OCI-LY3 (cell line): ENCODE measurements at regions not wholly inside any gene's neighbourhood (a gene's known extent, or its start where the extent isn't known, plus 50 kb on each side); places are given as distances from the start of the nearest gene placed in this dataset.

ENCODE experiments used
- H2AFZ ChIP-seq: fragments of 200-600, 300-600 bp; shearing (Covaris generic); 2 replicates; pipeline ENCODE4 v1.6.0; 2014; ENCODE audit warnings: antibody characterized with exemption, low read depth, low read length
- H3K27ac ChIP-seq: fragments of 200-600, 300-600 bp; sonication (generic); 2 replicates; pipeline ENCODE4 v1.5.1; 2014; ENCODE audit warnings: mild to moderate bottlenecking, low read length, moderate library complexity, mixed read lengths
- H3K27me3 ChIP-seq: fragments of 200-600, 300-600 bp; sonication (generic); 2 replicates; pipeline ENCODE4 v1.6.1; 2014; ENCODE audit warnings: low read depth, low read length, mixed read lengths
- H3K36me3 ChIP-seq: fragments of 200-600, 300-600 bp; sonication (generic); replicated peaks from 2 replicates; pipeline ENCODE3; 2014; ENCODE audit warnings: low read depth, low read length, mixed read lengths
- H3K4me1 ChIP-seq: fragments of 300-600, 200-600 bp; sonication (generic); 2 replicates; pipeline ENCODE4 v1.6.1; 2014; ENCODE audit warnings: low read length, mixed read lengths
- H3K4me2 ChIP-seq: fragments of 200-600, 300-600 bp; sonication (generic); 2 replicates; pipeline ENCODE4 v1.6.1; 2014; ENCODE audit warnings: low read length, mixed read lengths
- H3K4me3 ChIP-seq: fragments of 300-600, 200-600 bp; sonication (generic); 2 replicates; pipeline ENCODE4 v1.5.1; 2014; ENCODE audit warnings: antibody characterized with exemption, mild to moderate bottlenecking, low read length, moderate library complexity
- H3K79me2 ChIP-seq: fragments of 300-600, 200-600 bp; shearing (Covaris generic); 2 replicates; pipeline ENCODE4 v1.6.1; 2014; ENCODE audit warnings: mild to moderate bottlenecking, low read length, mixed read lengths
- H3K9ac ChIP-seq: fragments of 300-600, 200-600 bp; shearing (Covaris generic); 2 replicates; pipeline ENCODE4 v1.6.0; 2014; ENCODE audit warnings: mild to moderate bottlenecking, low read length, moderate library complexity
- H3K9me3 ChIP-seq: fragments of 200-600, 300-600 bp; shearing (Covaris generic); 2 replicates; pipeline ENCODE4 v1.6.1; 2014; ENCODE audit warnings: low read length, mixed read lengths; ENCODE audit not compliant: insufficient read depth
- H4K20me1 ChIP-seq: fragments of 200-600, 300-600 bp; sonication (generic); 2 replicates; pipeline ENCODE4 v1.6.1; 2016; ENCODE audit warnings: low read length, mixed read lengths; ENCODE audit not compliant: insufficient read depth
- CTCF ChIP-seq: fragments of 200-600, 300-600 bp; sonication (generic); IDR thresholded peaks from 2 replicates; pipeline ENCODE4 v1.5.1; 2014; ENCODE audit warnings: antibody characterized with exemption, low read length, low read depth
- EZH2phosphoT487 ChIP-seq: fragments of 200-600 bp; shearing (Covaris generic); IDR thresholded peaks from 2 replicates; pipeline ENCODE4 v1.6.1; 2018; ENCODE audit warnings: antibody characterized with exemption, mixed run types, low read depth

- TF ChIP-seq EZH2phosphoT487: no peak
- no peak for TF ChIP-seq CTCF
- Histone ChIP-seq H3K9ac (no peak overlapping the region), H3K79me2 (no peaks in the 10 kb centered on the region), H2AFZ (no peak overlapping the region), H3K9me3 (no peaks in the 10 kb centered on the region), H4K20me1 (no peaks in the 10 kb centered on the region), H3K4me3 (no peak overlapping the region), H3K36me3 (no peaks in the 10 kb centered on the region), H3K4me1 (no peaks in the 10 kb centered on the region), H3K27me3 (0 out of 2 replicates have a peak, but pooled peaks cover 3% of the 10 kb centered on the region), H3K27ac (no peak overlapping the region), H3K4me2 (no peak overlapping the region)
These were observed 74.5 kb downstream of the ETAA1 start for GRCh38 chr2:67471681-67472080.

GRCh38 chr2:67476809-67477790, 80.0 kb downstream of the ETAA1 start:
- H4K20me1 ChIP-seq: no peaks in the 10 kb centered on the region
- H3K27me3 ChIP-seq: 0 out of 2 replicates have a peak, but pooled peaks cover 3% of the 10 kb centered on the region
- H3K9me3 ChIP-seq: no peaks in the 10 kb centered on the region
- TF ChIP-seq CTCF: peak; percentile 62
- TF ChIP-seq EZH2phosphoT487: no peak
- no peaks in the 10 kb centered on the region for H3K36me3 ChIP-seq
- H3K9ac ChIP-seq: no peak overlapping the region
- no peak overlapping the region for H3K27ac ChIP-seq
- H3K79me2 ChIP-seq: no peaks in the 10 kb centered on the region
- no peak overlapping the region for H3K4me2 ChIP-seq
- no peak overlapping the region for H2AFZ ChIP-seq
- H3K4me3 ChIP-seq: no peak overlapping the region
- H3K4me1 ChIP-seq: no peaks in the 10 kb centered on the region

- Histone ChIP-seq H3K4me2 (no peak overlapping the region), H3K27me3 (0 out of 2 replicates have a peak, but pooled peaks cover 3% of the 10 kb centered on the region), H3K9ac (no peak overlapping the region), H3K79me2 (no peaks in the 10 kb centered on the region), H3K27ac (no peak overlapping the region), H4K20me1 (no peaks in the 10 kb centered on the region), H2AFZ (no peak overlapping the region), H3K9me3 (no peaks in the 10 kb centered on the region), H3K4me3 (no peak overlapping the region), H3K4me1 (no peaks in the 10 kb centered on the region), H3K36me3 (no peaks in the 10 kb centered on the region)
- no peak for TF ChIP-seq EZH2phosphoT487
- TF ChIP-seq CTCF: no peak
These were observed 82.1 kb downstream of the ETAA1 start for GRCh38 chr2:67479261-67479660.

- no peak overlapping the region for H3K9ac ChIP-seq
- H3K27me3 ChIP-seq: no peaks in the 10 kb centered on the region
- no peaks in the 10 kb centered on the region for H3K36me3 ChIP-seq
- H3K9me3 ChIP-seq: no peaks in the 10 kb centered on the region
- no peak overlapping the region for H3K4me3 ChIP-seq
- H3K4me2 ChIP-seq: no peak overlapping the region
- TF ChIP-seq EZH2phosphoT487 (no peak), CTCF (no peak)
- no peak overlapping the region for H2AFZ ChIP-seq
- H3K27ac ChIP-seq: no peak overlapping the region
- no peaks in the 10 kb centered on the region for H3K79me2 ChIP-seq
- no peaks in the 10 kb centered on the region for H4K20me1 ChIP-seq
- H3K4me1 ChIP-seq: no peaks in the 10 kb centered on the region
These were observed 88.3 kb downstream of the ETAA1 start for GRCh38 chr2:67485431-67485830.
